K562 (cell line): ENCODE measurements at regions not wholly inside any gene's neighbourhood (a gene's known extent, or its start where the extent isn't known, plus 50 kb on each side); places are given as distances from the start of the nearest gene placed in this dataset.

Source experiments
- ATAC-seq: fragments of 200-7000 bp; cut with Tn5 transposase; 3 replicates; pipeline ENCODE4 v1.9.1; 2020; ENCODE audit warnings: moderate library complexity
- BruUV-seq: library from RNA; stranded (reverse); fragments of 400-500 nt; replicated peaks from 2 replicates; lab custom pipeline; 2021; lab: Mats Ljungman, UMichigan
- CTCF ChIA-PET: fragments of 300-600 bp; formaldehyde crosslinking; extraction: SDS; loops from one replicate; lab custom pipeline; 2021; ENCODE audit warnings: low intra/inter-chr PET ratio; lab: Yijun Ruan, JAX
- POLR2A ChIA-PET: fragments of 300-600, 350-650 bp; sonication (Branson Sonifier 250); formaldehyde crosslinking; extraction: SDS; loops from one replicate; lab custom pipeline; 2021; ENCODE audit warnings: antibody characterized with exemption, inconsistent platforms; lab: Yijun Ruan, JAX
- DNase-seq, 4 experiments: peaks; one replicate each; pipeline versions ENCODE4 v3.0.0 to v3.0.0-alpha.2; 2011 to 2018; ENCODE audit warnings: low spot score in 3 of 4, mixed read lengths in 3 of 4; ENCODE audit errors: extremely low read depth in 1 of 4
- FAIRE-seq: peaks from 2 replicates; lab custom pipeline; 2011; peaks lifted over from hg19 to GRCh38; lab: Jason Lieb, UNC
- H2AFZ ChIP-seq: 2 replicates; pipeline ENCODE4 v1.6.0; 2011; ENCODE audit warnings: low read depth, low read length, control low read depth, inconsistent platforms
- H3K27ac ChIP-seq: fragments of 200-600 bp; 3 replicates; pipeline ENCODE4 v1.8.0; 2011; ENCODE audit warnings: low read depth, mild to moderate bottlenecking, control low read depth, inconsistent platforms, low read length, moderate library complexity, mixed read lengths; ENCODE audit errors: extremely low read depth
- H3K27me3 ChIP-seq, 2 experiments: fragments of 300-600 bp in 1 of 2; 2 replicates in 1 of 2; 3 replicates in 1 of 2; pipeline versions ENCODE4 v1.6.0 to v1.8.0; 2011; ENCODE audit warnings: inconsistent platforms in 2 of 2, low read length in 2 of 2, mild to moderate bottlenecking in 1 of 2, mixed read lengths in 1 of 2, moderate library complexity in 1 of 2; ENCODE audit not compliant: control insufficient read depth in 2 of 2, insufficient read depth in 2 of 2
- H3K36me3 ChIP-seq: fragments of 300-600 bp; 3 replicates; pipeline ENCODE4 v1.8.0; 2011; ENCODE audit warnings: mild to moderate bottlenecking, low read length, inconsistent platforms; ENCODE audit not compliant: control insufficient read depth, insufficient read depth
- H3K4me1 ChIP-seq, 2 experiments: fragments of 200-600 bp in 1 of 2; replicated peaks in 1 of 2; 2 replicates in 1 of 2; 3 replicates in 1 of 2; pipeline versions ENCODE4 v1.5.1 to v1.8.0; 2011; ENCODE audit warnings: inconsistent platforms in 2 of 2, low read length in 2 of 2, mild to moderate bottlenecking in 1 of 2, mixed read lengths in 1 of 2, moderate library complexity in 1 of 2; ENCODE audit not compliant: control insufficient read depth in 2 of 2, insufficient read depth in 2 of 2
- H3K4me2 ChIP-seq: 2 replicates; pipeline ENCODE4 v1.6.1; 2011; ENCODE audit warnings: low read length, control low read depth, inconsistent platforms, mixed read lengths; ENCODE audit not compliant: insufficient read depth
- H3K4me3 ChIP-seq: fragments of 200-600 bp; sonication (generic), shearing (Covaris generic); 2 replicates; pipeline ENCODE4 v1.5.1; 2016; ENCODE audit warnings: control low read depth, inconsistent platforms
- H3K79me2 ChIP-seq: fragments of 200-600 bp; 3 replicates; pipeline ENCODE4 v1.8.0; 2011; ENCODE audit warnings: low read length, inconsistent platforms; ENCODE audit not compliant: control insufficient read depth, insufficient read depth
- H3K9ac ChIP-seq, 2 experiments: 2 replicates each; pipeline versions ENCODE4 v1.6.0 to v1.6.1; 2011; ENCODE audit warnings: low read depth in 2 of 2, low read length in 2 of 2, control low read depth in 1 of 2, inconsistent platforms in 1 of 2, mild to moderate bottlenecking in 1 of 2, mixed read lengths in 1 of 2; ENCODE audit not compliant: insufficient read depth in 1 of 2
- H3K9me1 ChIP-seq: one replicate; pipeline ENCODE4 v1.6.0; 2011; ENCODE audit warnings: inconsistent platforms, mild to moderate bottlenecking, low read length, moderate library complexity; ENCODE audit not compliant: control insufficient read depth, insufficient read depth
- H3K9me3 ChIP-seq: replicated peaks from 2 replicates; pipeline ENCODE4 v1.5.1; 2011; ENCODE audit warnings: low read depth, low read length, inconsistent platforms; ENCODE audit not compliant: control insufficient read depth, insufficient read depth
- H4K20me1 ChIP-seq: replicated peaks from 2 replicates; pipeline ENCODE4 v1.6.1; 2011; ENCODE audit warnings: low read length, inconsistent platforms, mixed read lengths; ENCODE audit not compliant: control insufficient read depth, insufficient read depth
- CXXC5 ChIP-seq: fragments of 250-450 bp; sonication (Bioruptor Pico); IDR thresholded peaks from 2 replicates; pipeline ENCODE4 v1.8.0; 2022; ENCODE audit warnings: inconsistent platforms, mild to moderate bottlenecking, moderate library complexity
- E2F8 ChIP-seq: fragments of 450-650 bp; IDR thresholded peaks from 2 replicates; pipeline ENCODE4 v1.7.1; 2018; ENCODE audit warnings: mild to moderate bottlenecking, low read depth; ENCODE audit not compliant: partially characterized antibody
- NRF1 ChIP-seq, 2 experiments: fragments of 450-650 bp; IDR thresholded peaks in 1 of 2; conservative IDR thresholded peaks in 1 of 2; 2 replicates each; pipeline ENCODE4 v1.6.1; 2014; ENCODE audit warnings: mild to moderate bottlenecking in 2 of 2
- SREBF1 ChIP-seq: fragments of 150-350 bp; IDR thresholded peaks from 2 replicates; pipeline ENCODE4 v1.6.1; 2014; ENCODE audit warnings: antibody characterized with exemption, low read depth, low read length, borderline replicate concordance
- THRB ChIP-seq: fragments of 450-650 bp; formaldehyde crosslinking; conservative IDR thresholded peaks from 2 replicates; pipeline ENCODE4 v1.4.0; 2022; ENCODE audit warnings: mild to moderate bottlenecking, missing genetic modification characterization
- TRIM25 ChIP-seq: fragments of 450-650 bp; IDR thresholded peaks from 2 replicates; pipeline ENCODE4 v1.7.0; 2016; ENCODE audit warnings: borderline replicate concordance
- ZNF134 ChIP-seq: fragments of 250-450 bp; sonication (Bioruptor Pico); conservative IDR thresholded peaks from 2 replicates; pipeline ENCODE4 v1.4.0; 2020
- ZNF398 ChIP-seq: fragments of 250-450 bp; sonication (Bioruptor Pico); IDR thresholded peaks from 2 replicates; pipeline ENCODE4 v1.8.0; 2021; ENCODE audit warnings: moderate library complexity, mild to moderate bottlenecking, inconsistent platforms
- ZNF551 ChIP-seq: fragments of 250-450 bp; sonication (Bioruptor Pico); IDR thresholded peaks from 2 replicates; pipeline ENCODE4 v1.5.0; 2021; ENCODE audit warnings: mild to moderate bottlenecking, moderate library complexity
- WGBS: fragments of 100-300 bp; shearing (Covaris generic); methylation state at CpG from one replicate; pipeline ENCODE4 v1.1.6; 2016; ENCODE audit warnings: low coverage, mixed read lengths; ENCODE audit not compliant: insufficient coverage; ENCODE audit errors: missing lambda C conversion rate; 5-methylcytosine and 5-hydroxymethylcytosine counted together
- in situ Hi-C: fragments of 300-500 bp; cut with MboI; formaldehyde crosslinking; loops from 4 replicates; pipeline ENCODE4 v1.15.0; 2018; ENCODE audit warnings: inconsistent platforms, mixed read lengths
- intact Hi-C: fragments of 100-400 bp; cut with micrococcal nuclease; formaldehyde crosslinking; loops from 2 replicates; pipeline ENCODE4 v1.14.2; 2022

GRCh38 chr13:32955881-32956594 lies 60.2 kb upstream of the KL start:
- H3K79me2 ChIP-seq, result no peaks in the 10 kb centered on the region
- ChIA-PET CTCF (no interaction called here), POLR2A (no interaction called here)
- ATAC-seq (no peak), FAIRE-seq (no peak), DNase-seq (no peak)
- H3K27ac ChIP-seq, result no peak overlapping the region
- no peaks in the 10 kb centered on the region for H3K9me1 ChIP-seq
- peaks cover 0 to 6% of the 10 kb centered on the region in 2 experiments; a peak in 2 of 5 replicates for H3K27me3 ChIP-seq
- no peak for TF ChIP-seq E2F8
- TF ChIP-seq ZNF551, result no peak
- TF ChIP-seq THRB (CRISPR knock-in tag), result no peak
- no peak for TF ChIP-seq TRIM25
- no peak for TF ChIP-seq NRF1 (conservative IDR thresholded peaks at IDR 0.05 in 1 of 2, IDR thresholded peaks at IDR 0.05 in 1 of 2)
- no peak for TF ChIP-seq ZNF134 (CRISPR knock-in tag)
- no peak for TF ChIP-seq SREBF1
- TF ChIP-seq CXXC5 (CRISPR knock-in tag), result no peak
- no peak for TF ChIP-seq ZNF398 (CRISPR knock-in tag)
- H3K4me2 ChIP-seq, result no peak overlapping the region
- no peaks in the 10 kb centered on the region; the same call in 1 of the 2 replicates for H4K20me1 ChIP-seq
- no TSS peak for BruUV-seq
- H3K9me3 ChIP-seq, result no peaks in the 10 kb centered on the region
- intact Hi-C loops (no loop called here), in situ Hi-C loops (no loop called here)
- H2AFZ ChIP-seq, result no peak overlapping the region
- no peaks in the 10 kb centered on the region for H3K36me3 ChIP-seq
- H3K4me1 ChIP-seq, result no peaks in the 10 kb centered on the region
- no peak overlapping the region for H3K9ac ChIP-seq
- WGBS, result 2% methylated on average over 5 of the region's 5 CpGs
- H3K4me3 ChIP-seq, result no peak overlapping the region
